GM12874 (cell line): ENCODE measurements at regions not wholly inside any gene's neighbourhood (a gene's known extent, or its start where the extent isn't known, plus 50 kb on each side); places are given as distances from the start of the nearest gene placed in this dataset.

Source experiments
- CTCF ChIP-seq: IDR thresholded peaks from 2 replicates; pipeline ENCODE4 v1.5.1; 2011; ENCODE audit warnings: low read depth, mild to moderate bottlenecking, control low read depth, low read length, moderate library complexity; ENCODE audit not compliant: insufficient read depth

GRCh38 chr21:35099310-35099709 lies 50.2 kb upstream of the RUNX1 start:
- no peak for TF ChIP-seq CTCF
